ENCODE measurements at regions not wholly inside any gene's neighbourhood (a gene's known extent, or its start where the extent isn't known, plus 50 kb on each side); places are given as distances from the start of the nearest gene placed in this dataset.

GRCh38 chr5:56482363-56482762 lies 249.2 kb upstream of the ANKRD55 start:
- TF ChIP-seq EZH2 (IDR thresholded peaks at IDR 0.05; ENCODE audit: insufficient read depth, poor library complexity, severe bottlenecking) (no peak), EZH2phosphoT487 (IDR thresholded peaks at IDR 0.05; ENCODE audit: insufficient read depth, low read depth) (no peak)

Measured in GM23248 (cell line).